Urinary bladder (tissue), 3 donors: ENCODE measurements at regions not wholly inside any gene's neighbourhood (a gene's known extent, or its start where the extent isn't known, plus 50 kb on each side); places are given as distances from the start of the nearest gene placed in this dataset.

Experiments
- DNase-seq: peaks from one replicate; pipeline ENCODE4 v3.0.0-alpha.2; 2015; ENCODE audit errors: extremely low spot score
- H3K27ac ChIP-seq: one replicate; pipeline ENCODE4 v1.5.1; 2013; ENCODE audit warnings: low read depth, mild to moderate bottlenecking, moderate library complexity
- H3K36me3 ChIP-seq: one replicate; pipeline ENCODE4 v1.6.1; 2013; ENCODE audit warnings: mild to moderate bottlenecking, moderate library complexity; ENCODE audit not compliant: insufficient read depth
- H3K4me1 ChIP-seq: one replicate; pipeline ENCODE4 v1.6.1; 2013; ENCODE audit warnings: mild to moderate bottlenecking, moderate library complexity; ENCODE audit not compliant: insufficient read depth
- H3K4me3 ChIP-seq: one replicate; pipeline ENCODE4 v1.5.1; 2013; ENCODE audit warnings: low read depth, low read length
- WGBS: extraction: QIAGEN DNeasy Blood & Tissue Kit; methylation state at CpG from one replicate; pipeline ENCODE4 v1.1.7; 2013; 5-methylcytosine and 5-hydroxymethylcytosine counted together
- donor health status: healthy with polysubstance abuse.
- donor health status: healthy.

DNA sequence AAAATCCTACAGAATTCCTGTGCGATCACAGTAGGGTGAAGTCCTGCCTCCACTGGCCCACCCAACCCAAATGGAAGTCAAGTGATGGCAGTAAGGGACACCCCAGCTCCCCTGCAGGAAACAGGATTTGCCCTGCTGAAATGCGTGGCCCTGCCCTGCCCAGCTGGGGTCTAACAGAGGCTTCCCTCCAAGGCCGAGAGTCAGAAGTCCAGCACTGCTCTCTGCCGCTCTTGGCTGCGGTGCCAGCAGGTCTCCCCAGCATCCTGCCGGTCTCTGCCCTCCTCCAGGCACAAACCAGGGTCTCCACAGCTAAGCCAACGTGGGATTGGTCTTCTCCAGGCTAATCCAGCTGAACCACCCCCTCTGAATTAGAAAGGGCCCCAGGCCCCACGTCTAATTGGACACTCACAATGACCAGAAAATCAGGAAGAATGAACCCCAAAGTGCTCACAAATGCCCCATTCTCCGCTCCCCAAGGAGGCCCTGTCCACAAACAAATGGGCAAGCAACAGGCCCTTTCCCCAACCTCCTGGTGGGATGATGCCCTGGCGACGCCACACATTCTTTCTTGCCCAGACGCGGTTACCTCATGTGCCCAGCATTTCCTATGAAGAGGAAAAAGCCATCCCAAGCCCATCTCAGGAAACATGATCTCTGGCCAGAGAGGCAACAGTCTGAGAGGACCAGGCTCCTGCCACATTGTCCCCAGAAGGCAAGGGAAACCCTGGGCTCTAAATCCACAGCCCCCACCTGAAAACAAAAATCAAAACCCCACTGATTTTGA lies 117.2 kb downstream of the BANF2 start:
- DNase-seq = no peak
- Histone ChIP-seq H3K27ac (no peak overlapping the region), H3K4me1 (peaks cover 1% of the 10 kb centered on the region), H3K4me3 (no peak overlapping the region), H3K36me3 (no peaks in the 10 kb centered on the region)
- 90% methylated on average over 13 of the region's 13 CpGs for WGBS

DNA sequence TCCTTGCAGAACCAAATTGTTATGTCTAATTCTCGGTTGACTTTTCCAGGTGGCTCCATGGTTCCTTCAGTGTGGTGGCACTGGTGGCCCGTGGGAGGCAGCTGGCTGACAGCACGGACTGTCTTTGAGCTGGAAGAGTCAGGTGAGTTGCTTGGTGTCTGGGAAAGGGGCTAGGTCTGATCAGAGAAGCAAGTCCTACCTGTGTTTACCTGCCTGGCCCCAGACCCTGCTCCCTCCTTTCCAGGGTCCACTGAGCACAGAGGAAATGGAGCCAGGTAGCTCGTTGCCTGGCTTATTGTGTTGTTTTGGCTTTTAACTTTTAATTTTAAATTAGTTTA lies 111.8 kb downstream of the BANF2 start:
- Histone ChIP-seq H3K4me1 (peaks cover 5% of the 10 kb centered on the region), H3K4me3 (no peak overlapping the region), H3K27ac (no peak overlapping the region), H3K36me3 (no peaks in the 10 kb centered on the region)
- WGBS = 94% methylated on average over 4 of the region's 4 CpGs
- no peak for DNase-seq

DNA sequence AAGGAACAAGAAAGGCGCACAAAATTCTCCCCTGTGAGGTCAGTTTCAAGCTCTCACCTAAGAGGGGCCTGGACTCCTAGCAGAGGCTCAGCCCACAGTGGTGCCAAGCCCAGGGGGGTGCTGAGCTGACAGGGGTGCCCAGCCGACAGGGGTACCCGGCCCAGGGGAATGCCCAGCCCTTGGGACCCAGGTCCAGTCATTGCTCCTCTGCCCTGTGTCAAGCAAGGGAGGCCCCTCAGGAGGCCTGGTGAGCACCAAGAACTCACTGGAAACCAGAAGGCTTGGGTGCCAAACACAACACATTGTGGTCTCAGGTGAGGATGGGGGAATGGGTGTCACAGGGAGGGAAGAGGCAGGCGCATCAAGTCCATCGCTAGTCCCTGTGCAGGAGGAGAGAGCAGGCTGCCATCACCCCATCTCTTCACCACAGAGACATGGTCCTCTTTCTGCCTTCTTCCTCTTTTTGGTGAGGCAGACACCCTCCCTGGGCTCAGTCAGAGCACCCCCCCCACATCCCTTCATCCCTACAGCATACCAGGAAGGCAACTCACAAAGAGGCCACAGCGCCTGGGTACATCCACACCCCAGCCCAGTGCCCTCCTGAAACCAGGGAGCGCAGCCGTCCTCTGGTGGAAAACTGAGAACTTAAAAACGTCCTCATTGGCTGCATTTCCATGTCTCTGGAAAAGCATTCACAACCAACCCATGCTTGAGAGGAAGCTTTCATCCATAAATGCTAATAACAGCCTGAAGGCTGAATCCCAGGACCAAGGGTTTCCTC lies 111.3 kb downstream of the BANF2 start:
- H3K36me3 ChIP-seq = no peaks in the 10 kb centered on the region
- DNase-seq = no peak
- H3K4me3 ChIP-seq = no peak overlapping the region
- 93% methylated on average over 9 of the region's 9 CpGs for WGBS
- H3K4me1 ChIP-seq = peaks cover 5% of the 10 kb centered on the region
- no peak overlapping the region for H3K27ac ChIP-seq

DNA sequence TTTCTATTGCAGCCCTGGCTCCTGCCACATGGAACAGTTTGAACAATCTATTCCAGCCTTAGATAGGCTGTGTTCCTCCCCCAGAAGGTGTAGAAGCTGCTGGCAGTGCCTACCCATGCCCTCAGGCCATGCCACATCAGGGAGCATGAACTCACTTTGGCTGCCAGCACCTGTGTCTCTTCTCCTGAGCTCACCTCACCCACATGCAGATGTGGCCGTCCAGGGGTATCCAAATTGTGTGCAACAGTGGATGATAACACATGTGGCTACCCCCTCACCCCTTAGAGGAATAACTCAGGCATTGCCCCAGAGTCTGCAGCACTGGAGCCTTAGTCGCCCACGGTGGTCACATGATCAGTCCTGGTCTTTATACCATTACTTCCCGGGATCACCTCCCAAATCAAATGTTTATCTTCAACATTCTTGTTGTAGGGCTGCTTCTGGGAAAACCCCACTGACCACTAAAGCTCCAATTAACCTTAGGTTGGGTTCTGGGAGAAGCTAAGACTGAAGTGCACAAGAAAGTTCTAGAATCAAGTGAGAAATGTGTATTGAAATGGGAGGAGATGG lies 110.4 kb downstream of the BANF2 start:
- 38% methylated on average over 4 of the region's 4 CpGs for WGBS
- no peaks in the 10 kb centered on the region for H3K36me3 ChIP-seq
- no peak overlapping the region for H3K27ac ChIP-seq
- no peak overlapping the region for H3K4me3 ChIP-seq
- no peak for DNase-seq
- H3K4me1 ChIP-seq = peaks cover 5% of the 10 kb centered on the region

DNA sequence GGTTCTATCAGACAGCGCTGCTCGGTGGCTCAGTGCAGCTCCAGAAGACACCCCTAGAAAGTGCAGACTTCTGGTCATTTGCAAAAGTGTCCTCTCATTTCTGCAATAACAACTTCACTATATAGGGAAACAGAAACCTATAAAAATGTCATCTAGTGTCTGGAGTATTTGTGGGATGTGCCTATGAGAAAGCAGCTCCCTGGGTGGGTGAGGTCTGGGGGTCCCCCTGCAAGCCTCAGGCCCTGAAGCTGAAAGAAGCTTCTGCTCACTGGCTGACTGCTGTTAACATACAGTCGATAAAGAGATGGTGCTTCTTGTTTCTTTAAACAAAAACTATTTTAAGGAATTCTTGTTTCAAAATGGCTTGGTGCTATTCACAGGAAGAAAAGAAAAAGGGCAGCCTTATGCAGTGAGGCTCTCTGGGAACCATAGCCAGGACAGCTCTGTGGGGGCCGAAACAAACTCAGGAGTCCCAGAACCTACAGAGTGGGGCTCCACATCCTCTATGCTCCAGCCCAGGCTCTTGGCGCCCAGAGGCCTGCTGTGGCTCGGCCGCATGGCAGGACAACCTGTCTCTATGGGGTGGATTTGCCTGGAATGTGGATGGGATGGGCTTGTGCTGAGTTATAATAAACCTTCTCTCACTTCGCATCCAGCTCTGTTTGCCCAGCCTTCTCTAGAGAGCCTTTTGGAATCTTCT lies 109.7 kb downstream of the BANF2 start:
- Histone ChIP-seq H3K4me1 (peaks cover 5% of the 10 kb centered on the region), H3K4me3 (no peak overlapping the region), H3K27ac (no peak overlapping the region), H3K36me3 (no peaks in the 10 kb centered on the region)
- WGBS = 35% methylated on average over 8 of the region's 8 CpGs
- no peak for DNase-seq

DNA sequence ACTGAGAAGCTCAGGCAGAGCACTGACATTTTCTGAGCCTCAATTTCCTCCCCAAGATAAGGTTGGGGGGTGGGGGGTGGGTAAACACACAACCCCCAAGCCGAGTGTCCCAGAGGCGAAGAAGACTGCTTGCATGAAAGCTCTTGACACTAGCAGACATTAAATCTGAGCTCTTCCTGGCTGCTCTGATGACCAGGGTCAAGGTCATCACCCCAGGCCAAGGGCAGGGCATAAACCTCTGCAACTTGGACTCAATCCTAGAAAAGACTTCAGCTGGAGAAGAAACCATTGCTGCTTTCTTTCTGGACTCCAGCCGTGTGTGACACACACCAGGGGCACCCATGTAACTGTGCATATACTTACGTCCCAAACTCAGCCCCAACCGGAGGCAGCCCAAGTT lies 109.0 kb downstream of the BANF2 start:
- H3K4me3 ChIP-seq = no peak overlapping the region
- no peaks in the 10 kb centered on the region for H3K36me3 ChIP-seq
- 58% methylated on average over 5 of the region's 5 CpGs for WGBS
- H3K27ac ChIP-seq = no peak overlapping the region
- no peak for DNase-seq
- H3K4me1 ChIP-seq = peaks cover 5% of the 10 kb centered on the region

DNA sequence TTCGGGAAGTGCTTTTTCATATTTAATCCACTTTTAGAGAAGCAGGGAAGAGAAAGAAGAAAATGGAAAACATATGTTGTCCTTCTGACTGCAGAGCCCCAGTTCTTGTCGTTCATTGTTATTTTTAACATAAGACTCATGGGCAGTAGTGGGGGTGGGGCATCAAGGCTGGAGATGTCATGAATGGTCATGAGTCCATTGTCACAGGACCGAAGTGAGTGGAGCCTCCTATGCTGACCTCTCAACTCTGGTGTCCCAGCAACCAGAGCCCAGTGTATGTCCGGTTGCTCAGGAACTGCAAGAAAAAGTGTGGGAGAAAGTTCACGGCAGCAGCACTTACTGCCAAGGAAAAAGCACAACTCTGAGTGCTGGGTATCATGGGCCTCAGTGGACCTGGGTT lies 108.6 kb downstream of the BANF2 start:
- no peak overlapping the region for H3K4me3 ChIP-seq
- WGBS = 23% methylated on average over 5 of the region's 5 CpGs
- peaks cover 5% of the 10 kb centered on the region for H3K4me1 ChIP-seq
- DNase-seq = peak; percentile 21
- H3K36me3 ChIP-seq = no peaks in the 10 kb centered on the region
- no peak overlapping the region for H3K27ac ChIP-seq

DNA sequence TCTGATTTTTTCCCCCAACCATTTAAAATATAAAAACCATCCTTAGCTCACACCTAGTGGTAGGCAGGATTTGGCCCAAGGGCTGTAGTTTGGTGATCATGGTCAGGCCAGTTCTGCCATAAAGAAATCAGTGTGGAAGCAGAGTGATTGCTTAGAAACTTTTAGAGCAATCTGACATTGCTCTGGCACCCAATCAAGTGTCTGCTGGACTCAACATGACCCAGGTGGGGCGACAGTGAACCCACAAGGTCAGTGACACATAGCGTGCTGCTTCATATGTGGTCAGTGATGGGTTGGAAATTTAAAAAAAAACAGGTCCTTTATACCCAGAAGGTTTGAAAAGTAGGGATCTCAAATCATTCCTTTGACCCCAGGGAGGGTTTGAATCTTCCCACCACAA lies 107.9 kb downstream of the BANF2 start:
- peaks cover 5% of the 10 kb centered on the region for H3K4me1 ChIP-seq
- H3K4me3 ChIP-seq = no peak overlapping the region
- 76% methylated on average over 2 of the region's 2 CpGs for WGBS
- no peaks in the 10 kb centered on the region for H3K36me3 ChIP-seq
- no peak for DNase-seq
- H3K27ac ChIP-seq = no peak overlapping the region

DNA sequence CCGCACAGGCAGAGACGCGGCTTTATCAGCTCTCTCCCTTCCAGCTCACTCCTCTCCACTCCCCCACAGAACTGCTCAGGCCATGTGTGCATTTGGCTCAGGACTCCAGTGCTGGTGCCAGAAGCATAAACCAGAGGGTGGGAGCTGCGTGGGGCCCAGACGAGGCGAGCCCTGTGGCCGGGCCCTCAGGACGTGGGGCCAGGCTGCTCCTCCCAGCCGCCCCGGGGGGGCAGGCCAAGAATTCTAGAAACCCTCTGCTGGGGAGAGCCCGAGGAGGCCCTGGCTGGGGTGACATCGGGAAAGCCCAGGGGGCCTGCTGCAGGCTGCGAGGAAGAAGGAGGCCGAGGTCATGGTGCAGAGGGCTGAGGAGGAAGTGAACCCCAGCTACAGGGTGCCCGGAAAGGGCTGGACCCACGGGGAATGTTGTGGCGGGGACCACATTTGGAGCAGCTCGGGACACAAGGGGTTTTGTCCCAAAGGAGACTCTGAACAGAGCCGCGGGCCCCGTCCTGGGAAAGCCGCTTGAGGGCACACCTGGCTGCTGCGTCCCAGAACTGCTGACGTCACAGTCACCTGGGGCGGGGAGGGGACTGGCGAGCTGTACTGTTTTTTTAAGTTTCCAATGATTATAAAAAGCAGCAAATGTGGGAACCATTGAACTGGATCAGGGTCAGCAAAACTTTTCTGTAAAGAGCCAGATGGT lies 107.1 kb downstream of the BANF2 start:
- peak; percentile 85 for DNase-seq
- peaks cover 5% of the 10 kb centered on the region for H3K4me1 ChIP-seq

DNA sequence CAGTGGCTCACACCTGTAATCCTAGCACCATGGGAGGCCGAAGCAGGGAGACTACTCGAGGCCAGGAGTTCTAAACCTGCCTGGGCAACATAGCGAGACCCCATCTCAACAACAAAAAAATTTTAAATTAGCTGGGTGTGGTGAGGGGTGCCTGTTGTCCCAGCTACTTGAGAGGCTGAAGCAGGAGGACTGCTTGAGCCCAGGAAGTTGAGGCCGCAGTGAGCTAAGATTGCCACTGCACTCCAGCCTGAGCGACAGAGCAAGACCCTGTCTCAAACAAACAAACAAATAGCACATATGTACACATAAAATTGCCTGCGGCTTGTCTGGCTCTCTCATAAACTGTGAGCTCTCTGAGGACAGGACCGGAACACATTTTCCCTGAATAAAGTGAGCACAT lies 106.3 kb downstream of the BANF2 start:
- no peaks in the 10 kb centered on the region for H3K36me3 ChIP-seq
- peaks cover 5% of the 10 kb centered on the region for H3K4me1 ChIP-seq
- DNase-seq = no peak
- peak overlapping the region; percentile 44 for H3K27ac ChIP-seq
- no peak overlapping the region for H3K4me3 ChIP-seq
- WGBS = 76% methylated on average over 7 of the region's 7 CpGs

More for the DNA sequence above, 107.1 kb downstream of the BANF2 start:
- 24% methylated on average over 26 of the region's 26 CpGs for WGBS
- Histone ChIP-seq H3K27ac (peak overlapping the region; percentile 62), H3K36me3 (no peaks in the 10 kb centered on the region), H3K4me3 (no peak overlapping the region)

DNA sequence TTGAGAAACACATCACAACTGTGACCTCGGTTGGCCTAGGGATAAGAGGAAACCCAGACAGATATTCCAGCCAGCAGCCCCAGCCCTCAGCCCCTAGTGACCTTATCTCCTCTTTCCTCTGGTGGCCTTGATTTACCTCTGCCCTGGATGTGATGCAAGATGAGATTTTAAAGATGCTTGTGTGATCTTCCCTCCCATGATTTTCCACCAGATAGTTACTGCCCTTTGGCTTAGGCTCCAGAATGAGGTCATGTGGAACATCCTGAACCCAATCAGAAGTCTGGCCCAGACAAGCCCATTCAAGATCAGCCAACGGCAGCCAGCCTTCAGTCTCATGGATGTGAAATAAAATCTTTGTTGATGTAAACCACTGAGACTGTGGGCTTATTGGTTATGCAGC lies 104.0 kb downstream of the BANF2 start:
- no peak overlapping the region for H3K27ac ChIP-seq
- WGBS = 74% methylated on average over 2 of the region's 2 CpGs

DNA sequence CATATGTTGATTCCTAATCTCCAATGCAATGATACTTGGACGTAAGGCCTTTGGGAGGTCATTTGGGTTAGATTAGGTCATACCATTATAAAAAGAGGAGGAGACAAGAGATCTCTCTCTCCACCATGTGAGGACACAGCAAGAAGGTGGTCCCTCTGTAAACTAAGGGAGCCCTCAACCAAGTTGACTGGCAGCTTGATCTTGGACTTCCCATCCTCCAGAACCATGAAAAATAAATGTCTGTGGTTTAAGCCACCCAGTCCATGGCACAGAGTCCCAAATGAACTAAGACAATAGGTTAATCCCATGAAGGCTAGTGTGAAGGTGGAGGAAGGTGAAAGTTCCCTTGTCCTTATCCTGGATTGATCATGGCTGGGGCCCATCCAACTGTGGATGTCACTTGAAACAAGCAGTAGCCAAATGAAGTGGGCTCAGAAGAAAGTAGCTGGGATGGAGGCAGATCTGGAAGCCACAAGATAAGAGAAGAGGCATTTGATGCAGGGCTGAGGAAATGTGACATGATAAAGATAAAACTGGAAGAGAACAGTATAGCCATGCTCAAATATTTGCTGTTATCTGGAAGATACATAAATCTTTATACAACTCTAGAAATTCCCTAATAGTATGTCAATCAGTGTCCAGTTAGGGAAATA lies 99.9 kb downstream of the BANF2 start:
- 95% methylated on average over 1 of the region's 1 CpG for WGBS
- DNase-seq = no peak
- H3K4me1 ChIP-seq = no peaks in the 10 kb centered on the region
- no peak overlapping the region for H3K27ac ChIP-seq
- no peak overlapping the region for H3K4me3 ChIP-seq
- no peaks in the 10 kb centered on the region for H3K36me3 ChIP-seq

More for the DNA sequence above, 104.0 kb downstream of the BANF2 start:
- DNase-seq = no peak
- no peak overlapping the region for H3K4me3 ChIP-seq
- H3K36me3 ChIP-seq = no peaks in the 10 kb centered on the region
- H3K4me1 ChIP-seq = peaks cover 2% of the 10 kb centered on the region

DNA sequence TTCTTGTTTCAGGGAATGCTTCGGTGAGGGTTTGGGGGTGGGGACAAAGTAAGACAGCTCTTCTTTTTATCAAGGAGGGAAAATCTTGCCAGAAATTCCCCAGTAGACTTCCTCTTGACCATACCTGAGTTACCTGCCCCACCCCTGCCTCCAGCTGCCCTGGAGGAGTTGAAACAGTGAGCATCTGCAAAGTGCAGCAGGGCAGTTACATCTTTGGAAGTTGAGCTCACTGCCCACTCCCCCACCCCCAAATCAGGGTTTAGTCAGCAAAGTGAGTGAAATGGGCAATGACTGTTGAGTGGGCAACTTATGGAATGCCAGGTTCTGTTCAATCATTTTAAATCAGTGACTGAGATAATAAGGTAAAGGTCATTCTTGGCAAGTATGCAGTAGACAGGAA lies 98.8 kb downstream of the BANF2 start:
- Histone ChIP-seq H3K27ac (no peak overlapping the region), H3K4me1 (no peaks in the 10 kb centered on the region), H3K4me3 (no peak overlapping the region), H3K36me3 (no peaks in the 10 kb centered on the region)
- 88% methylated on average over 1 of the region's 1 CpG for WGBS
- no peak for DNase-seq
